Adrenal gland (tissue), 5 donors: ENCODE measurements at regions not wholly inside any gene's neighbourhood (a gene's known extent, or its start where the extent isn't known, plus 50 kb on each side); places are given as distances from the start of the nearest gene placed in this dataset.

ENCODE experiments used
- POLR2A ChIP-seq, 2 donors: fragments of 450-650 bp; IDR thresholded peaks; one replicate each; pipeline ENCODE4 v1.6.1; 2017; ENCODE audit warnings: antibody characterized with exemption in 2 of 2, mild to moderate bottlenecking in 2 of 2, moderate library complexity in 1 of 2
- TF ChIP-seq, protein P1 (sequence below), 6 experiments: fragments of 450-650 bp in 4 of 6; fragments of 200-600 bp in 2 of 6; sonication (generic) in 1 of 6; IDR thresholded peaks; 1 replicate in 5 of 6; 2 replicates in 1 of 6; pipeline versions ENCODE4 v1.5.1 to v1.8.0; 2016 to 2021; ENCODE audit warnings: antibody characterized with exemption in 6 of 6, mild to moderate bottlenecking in 2 of 6, moderate library complexity in 1 of 6
- donor health status: DM: no; HTN: no; CAD: no.

DNA sequence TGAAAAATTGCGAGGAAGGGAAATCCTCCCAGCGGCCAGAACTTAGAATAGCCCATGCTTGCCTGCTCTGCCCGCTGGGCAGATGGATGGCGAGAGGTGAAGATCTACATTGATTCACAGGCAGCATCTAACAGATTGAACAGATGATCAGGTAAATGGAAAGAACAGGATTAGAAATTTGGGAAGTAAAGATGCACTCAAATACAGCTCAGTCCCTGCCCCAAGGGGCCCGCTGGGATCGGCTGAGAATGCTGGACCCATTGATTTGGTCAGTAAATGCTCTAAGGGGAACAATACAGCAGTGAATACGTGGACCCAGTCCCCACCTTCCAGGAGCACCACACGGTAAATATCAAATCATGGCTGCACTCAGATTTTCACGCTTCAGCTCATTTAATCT is 248.2 kb downstream of the MATN1 start:
- TF ChIP-seq POLR2A (IDR thresholded peaks at IDR 0.05), result no peak
- TF ChIP-seq, protein P1, sequence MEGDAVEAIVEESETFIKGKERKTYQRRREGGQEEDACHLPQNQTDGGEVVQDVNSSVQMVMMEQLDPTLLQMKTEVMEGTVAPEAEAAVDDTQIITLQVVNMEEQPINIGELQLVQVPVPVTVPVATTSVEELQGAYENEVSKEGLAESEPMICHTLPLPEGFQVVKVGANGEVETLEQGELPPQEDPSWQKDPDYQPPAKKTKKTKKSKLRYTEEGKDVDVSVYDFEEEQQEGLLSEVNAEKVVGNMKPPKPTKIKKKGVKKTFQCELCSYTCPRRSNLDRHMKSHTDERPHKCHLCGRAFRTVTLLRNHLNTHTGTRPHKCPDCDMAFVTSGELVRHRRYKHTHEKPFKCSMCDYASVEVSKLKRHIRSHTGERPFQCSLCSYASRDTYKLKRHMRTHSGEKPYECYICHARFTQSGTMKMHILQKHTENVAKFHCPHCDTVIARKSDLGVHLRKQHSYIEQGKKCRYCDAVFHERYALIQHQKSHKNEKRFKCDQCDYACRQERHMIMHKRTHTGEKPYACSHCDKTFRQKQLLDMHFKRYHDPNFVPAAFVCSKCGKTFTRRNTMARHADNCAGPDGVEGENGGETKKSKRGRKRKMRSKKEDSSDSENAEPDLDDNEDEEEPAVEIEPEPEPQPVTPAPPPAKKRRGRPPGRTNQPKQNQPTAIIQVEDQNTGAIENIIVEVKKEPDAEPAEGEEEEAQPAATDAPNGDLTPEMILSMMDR (IDR thresholded peaks at IDR 0.05), result no peak
